GM23338 (cell line): ENCODE measurements at regions not wholly inside any gene's neighbourhood (a gene's known extent, or its start where the extent isn't known, plus 50 kb on each side); places are given as distances from the start of the nearest gene placed in this dataset.

ENCODE experiments used
- ATAC-seq: fragments of 200-7000 bp; cut with Tn5 transposase; 3 replicates; pipeline ENCODE4 v1.9.1; 2020
- DNase-seq: peaks from one replicate; pipeline ENCODE4 v3.0.0-alpha.2; 2015; ENCODE audit warnings: low spot score
- H2AFZ ChIP-seq: fragments of 200-600 bp; sonication (generic); 2 replicates; pipeline ENCODE4 v1.8.0; 2016; ENCODE audit warnings: antibody characterized with exemption, mild to moderate bottlenecking, moderate library complexity
- H3F3A ChIP-seq: fragments of 200-600 bp; sonication (generic); replicated peaks from 2 replicates; pipeline ENCODE4 v1.8.0; 2017; ENCODE audit warnings: antibody characterized with exemption, mixed run types, low read depth
- H3K27ac ChIP-seq: fragments of 200-600 bp; sonication (generic); 2 replicates; pipeline ENCODE4 v1.6.1; 2016; ENCODE audit warnings: low read depth
- H3K27me3 ChIP-seq: fragments of 200-600 bp; sonication (generic); 2 replicates; pipeline ENCODE4 v1.8.0; 2016; ENCODE audit warnings: mild to moderate bottlenecking, mixed run types, moderate library complexity; ENCODE audit not compliant: insufficient read depth
- H3K36me3 ChIP-seq: fragments of 200-600 bp; sonication (generic); 2 replicates; pipeline ENCODE4 v1.8.0; 2016; ENCODE audit warnings: mild to moderate bottlenecking; ENCODE audit not compliant: insufficient read depth
- H3K4me1 ChIP-seq: fragments of 200-600 bp; sonication (generic); 2 replicates; pipeline ENCODE4 v1.8.0; 2016; ENCODE audit warnings: mild to moderate bottlenecking, moderate library complexity; ENCODE audit not compliant: insufficient read depth
- H3K4me2 ChIP-seq: fragments of 200-600 bp; sonication (generic); 2 replicates; pipeline ENCODE4 v1.7.1; 2017; ENCODE audit warnings: mixed run types
- H3K4me3 ChIP-seq: fragments of 200-600 bp; sonication (generic); 2 replicates; pipeline ENCODE4 v1.6.1; 2016; ENCODE audit warnings: mixed run types
- H3K79me2 ChIP-seq: fragments of 200-600 bp; sonication (generic); replicated peaks from 2 replicates; pipeline ENCODE4 v1.8.0; 2017; ENCODE audit warnings: mild to moderate bottlenecking; ENCODE audit not compliant: insufficient read depth
- H3K9me2 ChIP-seq: fragments of 200-600 bp; sonication (generic); 2 replicates; pipeline ENCODE4 v1.8.0; 2017; ENCODE audit not compliant: insufficient read depth
- H4K20me1 ChIP-seq: fragments of 200-600 bp; sonication (generic); replicated peaks from 2 replicates; pipeline ENCODE4 v1.8.0; 2017; ENCODE audit warnings: mild to moderate bottlenecking; ENCODE audit not compliant: insufficient read depth
- H3K27ac Mint-ChIP-seq: 2 replicates; pipeline ENCODE4 v1.8.0; 2020; ENCODE audit warnings: inconsistent platforms, mild to moderate bottlenecking, moderate library complexity, mixed read lengths
- H3K27me3 Mint-ChIP-seq: 3 replicates; pipeline ENCODE4 v1.8.0; 2022; ENCODE audit warnings: low read depth, mild to moderate bottlenecking, moderate library complexity, mixed read lengths, inconsistent platforms; ENCODE audit not compliant: insufficient read depth, poor library complexity
- H3K36me3 Mint-ChIP-seq: 3 replicates; pipeline ENCODE4 v1.8.0; 2021; ENCODE audit warnings: low read depth, mild to moderate bottlenecking, inconsistent platforms, moderate library complexity, mixed read lengths
- H3K4me1 Mint-ChIP-seq: 3 replicates; pipeline ENCODE4 v1.8.0; 2020; ENCODE audit warnings: mild to moderate bottlenecking, inconsistent platforms, mixed read lengths
- H3K4me3 Mint-ChIP-seq: 3 replicates; pipeline ENCODE4 v1.8.0; 2021; ENCODE audit warnings: moderate library complexity, mild to moderate bottlenecking, inconsistent platforms, mixed read lengths
- H3K9me3 Mint-ChIP-seq: 3 replicates; pipeline ENCODE4 v1.8.0; 2020; ENCODE audit warnings: moderate library complexity, mild to moderate bottlenecking, inconsistent platforms, mixed read lengths
- CREB1 ChIP-seq: fragments of 250-450 bp; sonication (Bioruptor Pico); IDR thresholded peaks from 2 replicates; pipeline ENCODE4 v1.5.0; 2020; ENCODE audit warnings: low read depth, mild to moderate bottlenecking, moderate library complexity
- CTCF ChIP-seq, 2 experiments: fragments of 200-600 bp in 1 of 2; sonication (generic) in 1 of 2; conservative IDR thresholded peaks; 2 replicates each; pipeline versions ENCODE4 v1.5.1 to v1.6.1; 2016 to 2017; ENCODE audit warnings: antibody characterized with exemption in 2 of 2, low read depth in 2 of 2, mild to moderate bottlenecking in 2 of 2, moderate library complexity in 1 of 2
- ETS1 ChIP-seq: IDR thresholded peaks from 2 replicates; pipeline ENCODE4 v1.6.1; 2016; ENCODE audit warnings: antibody characterized with exemption
- EZH2 ChIP-seq: fragments of 200-600 bp; sonication (generic); IDR thresholded peaks from one replicate; pipeline ENCODE4 v1.8.0; 2017; ENCODE audit warnings: antibody characterized with exemption, mild to moderate bottlenecking, low read depth; ENCODE audit not compliant: unreplicated experiment
- EZH2phosphoT487 ChIP-seq: fragments of 200-600 bp; sonication (generic); IDR thresholded peaks from one replicate; pipeline ENCODE4 v1.8.1; 2018; ENCODE audit warnings: antibody characterized with exemption; ENCODE audit not compliant: unreplicated experiment
- JUNB ChIP-seq: IDR thresholded peaks from one replicate; pipeline ENCODE4 v1.6.1; 2016; ENCODE audit warnings: antibody characterized with exemption; ENCODE audit not compliant: unreplicated experiment
- NANOG ChIP-seq: IDR thresholded peaks from 2 replicates; pipeline ENCODE4 v1.6.1; 2016; ENCODE audit warnings: antibody characterized with exemption, borderline replicate concordance
- POLR2AphosphoS5 ChIP-seq: IDR thresholded peaks from 2 replicates; pipeline ENCODE4 v1.6.1; 2016; ENCODE audit warnings: antibody characterized with exemption, low read depth
- STAT1 ChIP-seq: IDR thresholded peaks from one replicate; pipeline ENCODE4 v1.6.1; 2016; ENCODE audit warnings: antibody characterized with exemption; ENCODE audit not compliant: unreplicated experiment
- ZNF114 ChIP-seq: fragments of 250-450 bp; sonication (Bioruptor Pico); IDR thresholded peaks from 2 replicates; pipeline ENCODE4 v1.5.0; 2020; ENCODE audit warnings: mild to moderate bottlenecking, moderate library complexity
- ZNF331 ChIP-seq: fragments of 250-450 bp; sonication (Bioruptor Pico); IDR thresholded peaks from 2 replicates; pipeline ENCODE4 v1.5.0; 2020; ENCODE audit warnings: low read depth, mild to moderate bottlenecking, moderate library complexity
- TF ChIP-seq, protein P1 (sequence below): fragments of 250-450 bp; sonication (Bioruptor Pico); IDR thresholded peaks from 2 replicates; pipeline ENCODE4 v1.5.0; 2020; ENCODE audit warnings: mild to moderate bottlenecking, moderate library complexity

DNA sequence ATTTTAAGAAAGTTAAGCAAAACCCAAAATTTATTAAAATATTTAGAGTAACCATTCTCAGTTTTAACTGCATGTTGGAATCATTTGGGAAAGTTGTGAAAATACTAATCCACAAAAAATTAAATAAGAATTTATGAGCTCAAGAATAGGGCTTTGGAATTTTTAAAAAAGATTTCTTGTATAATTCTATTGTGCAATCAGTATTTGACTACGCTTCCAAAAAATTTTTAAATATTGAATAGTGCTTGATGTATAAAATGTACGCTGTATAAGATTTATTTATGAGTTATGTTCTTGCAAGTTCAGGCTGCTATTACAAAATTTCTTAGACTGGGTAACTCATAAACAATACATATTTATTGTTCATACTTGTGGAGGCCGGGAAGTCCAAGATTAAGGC lies 571.7 kb downstream of the MMUT start:
- no peak overlapping the region for H3K4me3 Mint-ChIP-seq
- Histone ChIP-seq H3K4me3 (no peak overlapping the region), H3K4me1 (no peaks in the 10 kb centered on the region), H3K27ac (no peak overlapping the region), H3K4me2 (no peak overlapping the region), H3F3A (no peaks in the 10 kb centered on the region), H4K20me1 (no peaks in the 10 kb centered on the region), H3K36me3 (no peaks in the 10 kb centered on the region), H2AFZ (no peak overlapping the region), H3K27me3 (no peaks in the 10 kb centered on the region), H3K79me2 (no peaks in the 10 kb centered on the region), H3K9me2 (no peaks in the 10 kb centered on the region)
- no peak for ATAC-seq
- 0 out of 3 replicates have a peak, but pooled peaks cover 2% of the 10 kb centered on the region for H3K9me3 Mint-ChIP-seq
- H3K27me3 Mint-ChIP-seq, result no peaks in the 10 kb centered on the region
- DNase-seq, result no peak
- H3K36me3 Mint-ChIP-seq, result no peaks in the 10 kb centered on the region
- H3K27ac Mint-ChIP-seq, result no peak overlapping the region
- no peaks in the 10 kb centered on the region for H3K4me1 Mint-ChIP-seq
- TF ChIP-seq POLR2AphosphoS5, result no peak

DNA sequence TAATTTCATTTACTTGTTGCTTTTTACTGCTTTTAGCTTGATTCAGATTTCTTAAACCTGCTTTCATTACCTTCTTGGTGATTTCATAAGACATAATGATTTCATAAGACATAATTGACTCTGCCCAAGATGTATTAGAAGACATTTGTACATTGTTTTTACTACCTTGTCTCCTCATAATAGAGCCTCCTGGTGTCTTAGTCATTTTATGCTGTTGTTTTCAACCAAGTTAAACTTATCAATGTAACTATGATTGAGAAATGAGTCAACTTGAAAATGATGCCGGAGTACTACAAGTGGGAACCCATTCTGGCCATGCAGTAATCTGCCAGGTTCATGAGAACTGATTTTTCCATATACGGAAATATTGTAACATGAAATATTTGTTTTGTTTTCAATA lies 573.6 kb downstream of the MMUT start:
- no peak overlapping the region for H3K27ac Mint-ChIP-seq
- TF ChIP-seq CREB1 (CRISPR knock-in tag) (no peak), CTCF (conservative IDR thresholded peaks at IDR 0.05; ENCODE audit: low read depth in 2 of 2) (no peak), POLR2AphosphoS5 (no peak), EZH2phosphoT487 (no peak), EZH2 (no peak), ZNF331 (CRISPR knock-in tag) (no peak), ZNF114 (CRISPR knock-in tag) (no peak), NANOG (no peak), ETS1 (no peak), JUNB (no peak), STAT1 (no peak)
- TF ChIP-seq, protein P1, sequence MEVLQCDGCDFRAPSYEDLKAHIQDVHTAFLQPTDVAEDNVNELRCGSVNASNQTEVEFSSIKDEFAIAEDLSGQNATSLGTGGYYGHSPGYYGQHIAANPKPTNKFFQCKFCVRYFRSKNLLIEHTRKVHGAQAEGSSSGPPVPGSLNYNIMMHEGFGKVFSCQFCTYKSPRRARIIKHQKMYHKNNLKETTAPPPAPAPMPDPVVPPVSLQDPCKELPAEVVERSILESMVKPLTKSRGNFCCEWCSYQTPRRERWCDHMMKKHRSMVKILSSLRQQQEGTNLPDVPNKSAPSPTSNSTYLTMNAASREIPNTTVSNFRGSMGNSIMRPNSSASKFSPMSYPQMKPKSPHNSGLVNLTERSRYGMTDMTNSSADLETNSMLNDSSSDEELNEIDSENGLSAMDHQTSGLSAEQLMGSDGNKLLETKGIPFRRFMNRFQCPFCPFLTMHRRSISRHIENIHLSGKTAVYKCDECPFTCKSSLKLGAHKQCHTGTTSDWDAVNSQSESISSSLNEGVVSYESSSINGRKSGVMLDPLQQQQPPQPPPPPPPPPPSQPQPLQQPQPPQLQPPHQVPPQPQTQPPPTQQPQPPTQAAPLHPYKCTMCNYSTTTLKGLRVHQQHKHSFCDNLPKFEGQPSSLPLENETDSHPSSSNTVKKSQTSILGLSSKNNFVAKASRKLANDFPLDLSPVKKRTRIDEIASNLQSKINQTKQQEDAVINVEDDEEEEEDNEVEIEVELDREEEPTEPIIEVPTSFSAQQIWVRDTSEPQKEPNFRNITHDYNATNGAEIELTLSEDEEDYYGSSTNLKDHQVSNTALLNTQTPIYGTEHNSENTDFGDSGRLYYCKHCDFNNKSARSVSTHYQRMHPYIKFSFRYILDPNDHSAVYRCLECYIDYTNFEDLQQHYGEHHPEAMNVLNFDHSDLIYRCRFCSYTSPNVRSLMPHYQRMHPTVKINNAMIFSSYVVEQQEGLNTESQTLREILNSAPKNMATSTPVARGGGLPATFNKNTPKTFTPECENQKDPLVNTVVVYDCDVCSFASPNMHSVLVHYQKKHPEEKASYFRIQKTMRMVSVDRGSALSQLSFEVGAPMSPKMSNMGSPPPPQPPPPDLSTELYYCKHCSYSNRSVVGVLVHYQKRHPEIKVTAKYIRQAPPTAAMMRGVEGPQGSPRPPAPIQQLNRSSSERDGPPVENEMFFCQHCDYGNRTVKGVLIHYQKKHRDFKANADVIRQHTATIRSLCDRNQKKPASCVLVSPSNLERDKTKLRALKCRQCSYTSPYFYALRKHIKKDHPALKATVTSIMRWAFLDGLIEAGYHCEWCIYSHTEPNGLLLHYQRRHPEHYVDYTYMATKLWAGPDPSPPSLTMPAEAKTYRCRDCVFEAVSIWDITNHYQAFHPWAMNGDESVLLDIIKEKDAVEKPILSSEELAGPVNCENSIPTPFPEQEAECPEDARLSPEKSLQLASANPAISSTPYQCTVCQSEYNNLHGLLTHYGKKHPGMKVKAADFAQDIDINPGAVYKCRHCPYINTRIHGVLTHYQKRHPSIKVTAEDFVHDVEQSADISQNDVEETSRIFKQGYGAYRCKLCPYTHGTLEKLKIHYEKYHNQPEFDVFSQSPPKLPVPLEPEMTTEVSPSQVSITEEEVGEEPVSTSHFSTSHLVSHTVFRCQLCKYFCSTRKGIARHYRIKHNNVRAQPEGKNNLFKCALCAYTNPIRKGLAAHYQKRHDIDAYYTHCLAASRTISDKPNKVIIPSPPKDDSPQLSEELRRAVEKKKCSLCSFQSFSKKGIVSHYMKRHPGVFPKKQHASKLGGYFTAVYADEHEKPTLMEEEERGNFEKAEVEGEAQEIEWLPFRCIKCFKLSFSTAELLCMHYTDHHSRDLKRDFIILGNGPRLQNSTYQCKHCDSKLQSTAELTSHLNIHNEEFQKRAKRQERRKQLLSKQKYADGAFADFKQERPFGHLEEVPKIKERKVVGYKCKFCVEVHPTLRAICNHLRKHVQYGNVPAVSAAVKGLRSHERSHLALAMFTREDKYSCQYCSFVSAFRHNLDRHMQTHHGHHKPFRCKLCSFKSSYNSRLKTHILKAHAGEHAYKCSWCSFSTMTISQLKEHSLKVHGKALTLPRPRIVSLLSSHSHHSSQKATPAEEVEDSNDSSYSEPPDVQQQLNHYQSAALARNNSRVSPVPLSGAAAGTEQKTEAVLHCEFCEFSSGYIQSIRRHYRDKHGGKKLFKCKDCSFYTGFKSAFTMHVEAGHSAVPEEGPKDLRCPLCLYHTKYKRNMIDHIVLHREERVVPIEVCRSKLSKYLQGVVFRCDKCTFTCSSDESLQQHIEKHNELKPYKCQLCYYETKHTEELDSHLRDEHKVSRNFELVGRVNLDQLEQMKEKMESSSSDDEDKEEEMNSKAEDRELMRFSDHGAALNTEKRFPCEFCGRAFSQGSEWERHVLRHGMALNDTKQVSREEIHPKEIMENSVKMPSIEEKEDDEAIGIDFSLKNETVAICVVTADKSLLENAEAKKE (CRISPR knock-in tag), result no peak

More for the DNA sequence above, 573.6 kb downstream of the MMUT start:
- Histone ChIP-seq H3K36me3 (no peaks in the 10 kb centered on the region), H2AFZ (no peak overlapping the region), H3K9me2 (no peaks in the 10 kb centered on the region), H3K79me2 (no peaks in the 10 kb centered on the region), H3F3A (no peaks in the 10 kb centered on the region), H3K4me1 (no peaks in the 10 kb centered on the region), H3K4me2 (no peak overlapping the region), H3K4me3 (no peak overlapping the region), H4K20me1 (no peaks in the 10 kb centered on the region), H3K27me3 (no peaks in the 10 kb centered on the region), H3K27ac (no peak overlapping the region)
- no peak overlapping the region for H3K4me3 Mint-ChIP-seq
- no peaks in the 10 kb centered on the region for H3K4me1 Mint-ChIP-seq
- no peaks in the 10 kb centered on the region for H3K9me3 Mint-ChIP-seq
- no peaks in the 10 kb centered on the region for H3K27me3 Mint-ChIP-seq
- no peaks in the 10 kb centered on the region for H3K36me3 Mint-ChIP-seq
- ATAC-seq, result no peak
- no peak for DNase-seq
